CD4-positive, alpha-beta T cell treated with Interleukin-10 for 1 hour (primary cell): ENCODE measurements at regions not wholly inside any gene's neighbourhood (a gene's known extent, or its start where the extent isn't known, plus 50 kb on each side); places are given as distances from the start of the nearest gene placed in this dataset.
"Not testable (repeated sequence)": the region's sequence is repeated elsewhere in the genome, so short reads cannot be mapped to it uniquely, and the experiment has no call there.

Source experiments
- DNase-seq: peaks from one replicate; pipeline ENCODE4 v3.0.0-alpha.2; 2020

DNA sequence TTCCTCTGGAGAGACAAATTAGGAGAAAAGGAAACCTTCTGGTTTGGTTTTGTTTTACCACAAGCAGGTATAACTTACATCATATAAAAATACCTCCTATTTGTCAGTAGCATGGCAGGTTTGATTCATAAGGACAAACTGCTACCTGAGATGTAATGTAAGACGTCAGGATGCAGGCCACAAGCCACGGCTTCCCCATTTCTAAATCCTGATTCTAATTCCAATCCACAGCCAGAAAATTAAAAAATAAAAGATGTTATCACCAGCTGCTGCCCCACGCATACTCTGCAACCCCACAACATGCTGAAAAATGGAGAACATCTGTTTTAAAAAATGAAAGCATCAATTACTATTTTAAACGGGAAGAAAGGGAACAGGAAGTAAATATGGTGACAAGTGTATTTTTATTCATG is 197.6 kb downstream of the BCL11A start:
- no peak for DNase-seq

DNA sequence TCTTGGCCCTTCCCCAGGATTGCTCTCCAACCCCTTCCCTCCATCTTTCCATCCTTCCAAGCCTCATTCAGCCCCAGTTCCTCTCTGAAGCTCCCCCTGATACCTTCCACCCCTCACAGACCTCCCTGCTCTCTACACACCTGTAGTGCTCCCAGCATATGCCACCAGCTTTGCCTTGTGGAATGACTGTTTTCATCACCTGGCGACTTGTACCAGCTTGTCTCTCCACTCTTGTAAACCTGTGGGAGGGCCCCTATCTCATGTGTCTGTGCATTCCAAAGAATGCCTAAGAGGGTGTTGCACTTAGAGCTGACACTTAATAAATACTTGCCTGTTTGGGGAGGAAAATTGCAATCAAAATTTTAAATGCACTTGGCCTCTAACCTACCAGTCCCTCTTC is 198.7 kb downstream of the BCL11A start:
- DNase-seq: no peak

- DNase-seq: no peak
Observed at GRCh38 chr2:60353863-60354262, 199.6 kb downstream of the BCL11A start.

DNA sequence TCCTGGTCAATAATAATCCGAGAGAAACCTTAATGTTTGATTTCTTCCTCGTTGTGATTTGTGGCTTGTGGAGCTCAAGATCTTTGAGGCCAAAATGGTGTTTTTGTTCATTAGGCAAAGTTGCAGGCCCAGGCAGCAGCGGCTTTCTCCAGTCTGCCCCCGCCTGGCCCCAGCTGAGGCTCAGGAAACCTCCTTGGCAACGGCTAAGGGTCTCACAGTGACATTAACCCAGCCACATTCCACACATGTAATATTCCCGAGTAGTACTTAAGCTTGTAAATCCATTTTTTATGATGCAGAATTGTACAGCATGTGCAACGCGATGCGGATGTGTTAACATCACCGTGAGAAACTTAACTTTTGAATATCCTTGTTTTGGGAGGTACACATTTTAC is 200.1 kb downstream of the BCL11A start:
- DNase-seq: no peak

DNA sequence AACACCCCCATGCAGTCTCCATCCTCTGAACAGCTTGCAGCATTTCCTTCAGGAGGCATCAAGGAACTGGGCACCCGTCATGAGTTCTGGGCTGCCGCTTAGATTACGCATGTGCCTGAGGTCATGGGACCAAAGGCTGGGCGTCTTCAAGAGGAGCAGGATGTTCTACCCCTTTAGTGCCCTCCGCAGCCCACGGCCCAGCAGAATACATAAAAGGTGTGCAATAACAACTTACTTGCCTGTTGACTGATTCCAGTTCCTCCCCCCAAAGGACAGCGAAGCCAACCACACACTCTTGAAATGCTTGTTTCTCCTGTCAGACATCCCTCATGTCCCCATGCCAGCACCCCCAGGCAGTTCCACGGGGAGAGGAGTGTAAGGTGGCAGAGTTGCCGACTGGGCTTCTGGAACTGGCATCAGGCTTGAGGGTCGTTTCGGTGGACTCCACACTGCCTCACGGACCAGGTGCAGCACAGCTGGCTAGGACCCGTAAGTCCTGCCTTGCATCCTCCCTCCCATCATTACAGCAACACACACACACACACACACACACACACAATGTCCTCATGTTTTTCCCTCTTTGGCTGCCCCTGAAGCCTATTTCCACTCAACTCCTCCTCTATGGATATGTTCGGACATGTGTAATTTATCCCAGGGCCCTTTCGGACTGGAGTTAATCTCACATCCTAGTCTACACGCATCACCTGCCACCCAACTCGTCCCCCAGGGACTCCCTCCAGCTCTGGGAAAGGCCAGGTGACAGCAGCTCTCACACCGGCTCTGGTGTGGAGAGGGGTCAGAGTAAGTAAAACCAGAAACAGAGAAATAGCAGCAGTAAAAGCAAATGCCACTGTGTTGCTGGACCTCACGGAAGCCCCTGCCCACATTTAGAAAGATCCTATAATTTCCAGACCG is 200.7 kb downstream of the BCL11A start:
- no peak for DNase-seq

- DNase-seq: no peak
Observed at GRCh38 chr2:60351802-60352201, 201.7 kb downstream of the BCL11A start.

GRCh38 chr2:60351321-60351720 is 202.1 kb downstream of the BCL11A start:
- no peak for DNase-seq

DNA sequence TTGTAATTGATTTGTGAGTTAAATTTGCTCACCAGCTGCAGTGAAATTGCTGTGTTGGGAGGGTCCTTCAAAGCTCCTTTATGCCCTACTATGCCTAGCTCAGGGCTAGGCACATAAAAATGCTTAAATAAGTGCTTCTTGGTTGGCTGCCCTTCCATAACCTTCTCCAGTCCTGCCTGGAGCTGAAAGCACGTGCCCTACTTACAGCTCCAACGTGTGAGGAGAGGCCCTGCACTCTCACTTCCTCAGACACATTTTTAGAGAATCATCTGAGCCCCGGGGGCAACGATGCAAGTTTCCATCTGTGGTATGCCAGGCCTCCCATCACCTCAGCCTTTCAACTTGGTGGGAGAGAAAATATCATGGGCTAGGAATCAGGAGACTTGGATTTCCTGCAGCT is 202.7 kb downstream of the BCL11A start:
- no peak for DNase-seq

- DNase-seq: no peak
Observed at GRCh38 chr2:60347781-60348180, 205.7 kb downstream of the BCL11A start.

DNA sequence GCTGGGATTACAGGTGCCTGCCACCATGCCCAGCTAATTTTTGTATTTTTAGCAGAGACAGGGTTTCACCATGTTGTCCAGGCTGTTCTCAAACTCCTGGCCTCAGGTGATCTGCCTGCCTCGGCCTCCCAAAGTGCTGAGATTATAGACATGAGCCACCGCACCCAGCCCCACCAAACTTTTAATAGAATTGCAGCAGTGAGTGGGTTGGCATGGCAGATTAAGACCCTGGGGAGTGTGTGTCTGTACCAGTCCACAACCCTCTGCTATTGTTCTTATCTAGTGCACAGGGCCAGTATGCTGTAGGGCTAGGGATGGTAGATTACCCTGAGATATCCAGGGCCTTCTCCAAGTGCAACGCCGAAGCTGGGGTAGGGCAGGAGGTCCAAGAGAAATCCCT is 211.0 kb downstream of the BCL11A start:
- not testable (repeated sequence) for DNase-seq

DNA sequence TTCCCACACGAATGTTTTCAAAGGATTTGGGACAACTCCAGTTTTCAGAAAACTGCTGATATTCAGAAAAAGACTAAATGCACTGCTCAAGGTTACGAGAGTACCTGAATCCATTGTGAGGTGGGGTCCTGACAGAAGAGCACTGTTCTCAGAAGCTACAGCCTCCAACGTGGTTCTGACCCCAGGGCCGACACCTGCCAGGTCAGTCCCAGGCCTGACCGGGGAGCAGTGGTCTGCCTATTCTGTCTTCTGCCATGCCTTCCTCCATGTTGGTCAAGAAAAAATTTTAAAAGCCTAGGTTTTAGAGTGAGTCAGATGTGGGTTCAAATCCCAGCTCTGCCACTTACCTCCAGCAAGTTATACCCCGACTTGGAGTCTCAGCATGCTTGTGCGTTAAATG is 212.3 kb downstream of the BCL11A start:
- no peak for DNase-seq

- no peak for DNase-seq
Observed at GRCh38 chr2:60339286-60339685, 214.2 kb downstream of the BCL11A start.

GRCh38 chr2:60337142-60337497 is 216.3 kb downstream of the BCL11A start:
- DNase-seq: no peak

GRCh38 chr2:60336442-60337141 is 216.9 kb downstream of the BCL11A start:
- no peak for DNase-seq

DNA sequence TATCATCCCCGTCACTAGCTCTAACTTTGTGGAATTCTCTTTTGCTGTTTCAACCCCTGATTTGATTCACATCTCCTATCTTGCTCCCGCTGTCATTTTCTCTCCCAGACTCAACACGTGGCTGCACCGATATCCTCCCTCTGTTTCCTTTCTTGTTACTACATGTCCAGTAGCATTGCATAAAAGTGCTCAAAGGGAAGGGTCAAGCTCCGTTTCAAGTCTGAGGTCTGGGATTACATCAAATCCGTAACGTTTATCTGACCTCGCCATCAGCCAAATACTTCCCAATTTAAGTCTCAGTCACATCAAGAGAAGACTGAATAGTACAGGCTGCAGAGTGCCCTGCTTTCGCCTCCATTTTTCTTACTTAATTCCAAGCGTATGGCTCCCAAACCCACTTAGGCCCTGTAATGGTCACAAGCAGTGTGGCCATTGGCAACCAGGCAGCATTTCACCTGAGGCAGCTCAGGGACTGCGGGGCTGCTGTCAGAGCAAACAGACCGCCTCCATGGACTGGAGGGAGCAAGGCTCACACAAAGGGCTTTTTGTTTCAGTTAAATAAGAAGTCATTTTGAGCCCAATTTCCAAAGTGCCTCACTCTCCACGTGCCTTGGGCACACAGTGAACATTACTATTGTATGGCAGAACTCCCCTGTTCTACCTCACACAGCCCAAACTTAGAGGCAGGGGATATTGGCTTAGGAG is 217.8 kb downstream of the BCL11A start:
- DNase-seq: no peak

- DNase-seq: no peak
Observed at GRCh38 chr2:60334610-60335009, 218.8 kb downstream of the BCL11A start.

- no peak for DNase-seq
Observed at GRCh38 chr2:60333264-60333663, 220.2 kb downstream of the BCL11A start.

DNA sequence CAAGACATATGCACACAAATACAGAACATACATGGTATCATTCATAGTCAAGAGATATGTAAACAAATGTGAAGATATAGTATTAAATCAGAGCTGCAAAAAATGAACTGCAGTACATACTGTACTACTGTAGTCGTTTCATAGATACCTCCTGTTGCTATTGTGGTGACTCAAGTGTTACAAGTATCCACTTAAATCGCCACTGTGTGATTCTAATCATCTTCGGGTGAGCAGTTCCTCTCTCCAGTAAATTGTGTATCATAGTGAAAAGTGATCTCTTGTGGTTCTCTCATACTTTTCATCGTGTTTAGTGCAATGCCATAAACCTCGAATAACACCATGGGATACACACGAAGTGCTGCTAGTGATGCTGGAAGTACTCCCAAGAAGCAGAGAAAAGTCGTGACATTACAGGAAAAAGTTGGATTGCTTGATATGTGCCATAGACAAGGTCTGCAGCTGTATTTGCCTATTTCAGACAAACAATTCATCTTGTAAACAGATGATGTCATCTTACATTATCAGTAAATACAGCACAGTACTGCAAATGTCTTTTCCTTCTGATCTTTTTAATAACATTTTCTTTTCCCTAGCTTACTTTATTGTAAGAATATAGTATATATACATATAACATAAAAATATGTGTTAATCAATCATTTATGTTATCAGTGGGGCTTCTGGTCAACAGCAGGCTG is 222.2 kb downstream of the BCL11A start:
- DNase-seq: no peak

DNA sequence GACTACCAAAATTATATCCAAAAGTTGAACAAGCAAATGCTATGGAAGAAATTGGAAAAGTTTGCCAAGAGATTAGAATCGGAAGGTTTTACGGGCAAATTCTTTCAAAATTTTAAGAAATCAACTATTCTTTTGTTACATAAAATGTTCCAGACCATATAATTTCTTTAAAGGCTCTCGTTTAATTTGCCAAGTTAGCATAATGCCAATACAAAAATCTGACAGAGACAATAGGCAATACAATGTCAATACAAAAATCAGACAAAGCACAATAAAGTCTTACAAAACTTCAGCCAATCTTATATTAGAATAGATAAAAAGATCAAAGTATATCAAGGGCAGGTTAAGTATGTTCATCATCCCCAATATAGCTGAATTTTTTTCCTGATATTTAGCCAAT is 224.2 kb downstream of the BCL11A start:
- DNase-seq: no peak

DNA sequence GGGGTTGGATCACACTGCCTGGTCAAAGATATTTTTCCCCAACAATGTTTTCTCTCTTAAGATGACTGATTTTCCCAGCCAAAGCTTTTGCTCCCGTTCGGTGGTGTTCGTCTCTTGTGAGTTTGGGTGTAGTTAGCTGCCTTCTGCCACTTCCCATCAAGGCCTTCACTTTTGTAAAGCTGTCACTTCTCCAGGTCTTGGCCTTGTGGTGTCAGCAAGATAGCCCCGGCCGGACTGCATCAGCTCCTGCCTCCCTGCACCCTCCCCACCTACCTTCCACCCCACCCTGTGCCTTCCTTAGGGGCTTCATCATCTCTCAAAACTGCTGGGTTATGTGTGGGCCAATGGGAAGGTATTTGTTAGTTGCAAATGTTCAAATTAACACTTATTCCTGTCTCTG is 228.9 kb downstream of the BCL11A start:
- DNase-seq: no peak

GRCh38 chr2:60321816-60322215 is 231.6 kb downstream of the BCL11A start:
- DNase-seq: no peak

DNA sequence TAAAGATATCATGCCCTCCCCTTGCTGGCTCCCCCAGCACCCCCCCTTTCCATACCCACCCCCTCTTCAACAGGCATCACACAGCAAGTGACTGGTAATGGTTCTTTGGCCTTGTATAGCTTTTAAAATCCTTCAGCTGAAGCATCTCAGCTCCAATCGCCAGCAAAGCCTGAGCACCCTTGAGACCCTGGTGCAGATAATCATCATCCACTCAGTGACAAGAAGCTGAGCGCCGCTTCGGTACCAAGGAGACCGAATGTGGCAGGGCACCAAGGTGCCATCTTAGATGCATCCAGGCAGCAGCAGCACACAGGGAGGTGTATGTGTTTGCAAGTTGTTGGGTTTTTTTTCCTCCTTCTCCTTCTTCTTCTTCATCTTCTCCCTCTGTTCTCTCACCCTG is 232.7 kb downstream of the BCL11A start:
- no peak for DNase-seq

GRCh38 chr2:60319031-60319547 is 234.4 kb downstream of the BCL11A start:
- no peak for DNase-seq
